GM18519 (cell line): ENCODE measurements at regions not wholly inside any gene's neighbourhood (a gene's known extent, or its start where the extent isn't known, plus 50 kb on each side); places are given as distances from the start of the nearest gene placed in this dataset.
A peak's percentile ranks its signal among the peaks of the same experiment; 100 is the strongest.
"Not testable (repeated sequence)": the region's sequence is repeated elsewhere in the genome, so short reads cannot be mapped to it uniquely, and the experiment has no call there.

Experiments
- ATAC-seq: cut with Tn5 transposase; IDR thresholded peaks from one replicate; pipeline ENCODE4 v1.9.1; 2021; ENCODE audit warnings: mild to moderate bottlenecking, moderate library complexity; ENCODE audit not compliant: unreplicated experiment, low FRiP score

GRCh38 chr5:126104951-126105350 lies 318.3 kb upstream of the GRAMD2B start:
- ATAC-seq = no peak

GRCh38 chr5:126106029-126106428 lies 317.2 kb upstream of the GRAMD2B start:
- ATAC-seq = no peak

GRCh38 chr5:126107381-126107780 lies 315.8 kb upstream of the GRAMD2B start:
- ATAC-seq = no peak

GRCh38 chr5:126108470-126108869 lies 314.7 kb upstream of the GRAMD2B start:
- ATAC-seq = no peak

- no peak for ATAC-seq
Measured at GRCh38 chr5:126115059-126115629, 308.1 kb upstream of the GRAMD2B start.

- ATAC-seq = no peak
Measured at GRCh38 chr5:126117044-126117443, 306.2 kb upstream of the GRAMD2B start.

- no peak for ATAC-seq
Measured at GRCh38 chr5:126119887-126120442, 303.2 kb upstream of the GRAMD2B start.

GRCh38 chr5:126120939-126121338 lies 302.3 kb upstream of the GRAMD2B start:
- no peak for ATAC-seq

- ATAC-seq = no peak
Measured at GRCh38 chr5:126122942-126123341, 300.3 kb upstream of the GRAMD2B start.

- ATAC-seq = no peak
Measured at GRCh38 chr5:126124706-126125345, 298.4 kb upstream of the GRAMD2B start.

- no peak for ATAC-seq
Measured at GRCh38 chr5:126125407-126125806, 297.8 kb upstream of the GRAMD2B start.

- ATAC-seq = no peak
Measured at GRCh38 chr5:126126574-126126973, 296.6 kb upstream of the GRAMD2B start.

GRCh38 chr5:126127371-126127770 lies 295.8 kb upstream of the GRAMD2B start:
- not testable (repeated sequence) for ATAC-seq

- ATAC-seq = no peak
Measured at GRCh38 chr5:126129431-126129830, 293.8 kb upstream of the GRAMD2B start.

GRCh38 chr5:126133424-126133823 lies 289.8 kb upstream of the GRAMD2B start:
- no peak for ATAC-seq

- ATAC-seq = no peak
Measured at GRCh38 chr5:126137891-126138280, 285.3 kb upstream of the GRAMD2B start.

- ATAC-seq = no peak
Measured at GRCh38 chr5:126138281-126138931, 284.8 kb upstream of the GRAMD2B start.

- ATAC-seq = no peak
Measured at GRCh38 chr5:126139086-126139485, 284.1 kb upstream of the GRAMD2B start.

GRCh38 chr5:126139773-126140172 lies 283.4 kb upstream of the GRAMD2B start:
- ATAC-seq = no peak

- peak; percentile 62 for ATAC-seq
Measured at GRCh38 chr5:126143622-126144021, 279.6 kb upstream of the GRAMD2B start.

GRCh38 chr5:126150319-126150718 lies 272.9 kb upstream of the GRAMD2B start:
- not testable (repeated sequence) for ATAC-seq

- ATAC-seq = not testable (repeated sequence)
Measured at GRCh38 chr5:126155298-126155697, 267.9 kb upstream of the GRAMD2B start.
